Bronchial epithelial cell (primary cell): ENCODE measurements at regions not wholly inside any gene's neighbourhood (a gene's known extent, or its start where the extent isn't known, plus 50 kb on each side); places are given as distances from the start of the nearest gene placed in this dataset.

Source experiments
- DNase-seq: peaks from one replicate; pipeline ENCODE4 v3.0.0-alpha.2; 2010; ENCODE audit warnings: low read depth
- FAIRE-seq: peaks from 2 replicates; lab custom pipeline; 2011; peaks lifted over from hg19 to GRCh38; lab: Jason Lieb, UNC
- H3K27me3 ChIP-seq: 2 replicates; pipeline ENCODE4 v1.5.1; 2011; ENCODE audit warnings: low read length; ENCODE audit not compliant: control insufficient read depth, insufficient read depth
- H3K36me3 ChIP-seq: 2 replicates; pipeline ENCODE4 v1.5.1; 2011; ENCODE audit warnings: low read length; ENCODE audit not compliant: control insufficient read depth, insufficient read depth
- H3K4me3 ChIP-seq: 2 replicates; pipeline ENCODE4 v1.5.1; 2011; ENCODE audit warnings: mild to moderate bottlenecking, low read depth, low read length, control low read depth
- TF ChIP-seq, protein P1 (sequence below): IDR thresholded peaks from 2 replicates; pipeline ENCODE4 v1.5.1; 2011; ENCODE audit warnings: mild to moderate bottlenecking, moderate library complexity, low read length, control low read depth, inconsistent platforms; ENCODE audit not compliant: insufficient read depth, severe bottlenecking

DNA sequence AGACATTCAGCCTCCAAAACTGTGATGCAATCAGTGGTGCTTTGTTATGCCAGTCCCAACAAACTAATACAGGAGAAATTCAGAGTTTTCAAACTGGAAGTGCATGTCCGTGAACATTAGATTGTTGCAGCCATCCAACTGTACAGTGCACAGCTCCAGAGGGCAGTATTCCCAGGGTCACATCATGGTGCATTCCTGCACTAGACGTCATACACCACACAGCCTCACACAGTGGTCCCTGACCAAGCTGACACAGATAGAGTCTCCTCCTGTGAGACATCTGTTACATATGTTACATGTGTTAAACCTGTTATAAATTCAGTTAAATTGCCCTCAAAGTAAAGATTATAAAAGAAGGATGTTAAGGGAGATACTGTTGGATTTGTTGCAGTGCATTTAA is 209.0 kb downstream of the LRRN1 start:
- Histone ChIP-seq H3K4me3 (no peak overlapping the region), H3K27me3 (no peaks in the 10 kb centered on the region), H3K36me3 (no peaks in the 10 kb centered on the region)
- FAIRE-seq (no peak), DNase-seq (no peak)
- TF ChIP-seq, protein P1, sequence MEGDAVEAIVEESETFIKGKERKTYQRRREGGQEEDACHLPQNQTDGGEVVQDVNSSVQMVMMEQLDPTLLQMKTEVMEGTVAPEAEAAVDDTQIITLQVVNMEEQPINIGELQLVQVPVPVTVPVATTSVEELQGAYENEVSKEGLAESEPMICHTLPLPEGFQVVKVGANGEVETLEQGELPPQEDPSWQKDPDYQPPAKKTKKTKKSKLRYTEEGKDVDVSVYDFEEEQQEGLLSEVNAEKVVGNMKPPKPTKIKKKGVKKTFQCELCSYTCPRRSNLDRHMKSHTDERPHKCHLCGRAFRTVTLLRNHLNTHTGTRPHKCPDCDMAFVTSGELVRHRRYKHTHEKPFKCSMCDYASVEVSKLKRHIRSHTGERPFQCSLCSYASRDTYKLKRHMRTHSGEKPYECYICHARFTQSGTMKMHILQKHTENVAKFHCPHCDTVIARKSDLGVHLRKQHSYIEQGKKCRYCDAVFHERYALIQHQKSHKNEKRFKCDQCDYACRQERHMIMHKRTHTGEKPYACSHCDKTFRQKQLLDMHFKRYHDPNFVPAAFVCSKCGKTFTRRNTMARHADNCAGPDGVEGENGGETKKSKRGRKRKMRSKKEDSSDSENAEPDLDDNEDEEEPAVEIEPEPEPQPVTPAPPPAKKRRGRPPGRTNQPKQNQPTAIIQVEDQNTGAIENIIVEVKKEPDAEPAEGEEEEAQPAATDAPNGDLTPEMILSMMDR: no peak

DNA sequence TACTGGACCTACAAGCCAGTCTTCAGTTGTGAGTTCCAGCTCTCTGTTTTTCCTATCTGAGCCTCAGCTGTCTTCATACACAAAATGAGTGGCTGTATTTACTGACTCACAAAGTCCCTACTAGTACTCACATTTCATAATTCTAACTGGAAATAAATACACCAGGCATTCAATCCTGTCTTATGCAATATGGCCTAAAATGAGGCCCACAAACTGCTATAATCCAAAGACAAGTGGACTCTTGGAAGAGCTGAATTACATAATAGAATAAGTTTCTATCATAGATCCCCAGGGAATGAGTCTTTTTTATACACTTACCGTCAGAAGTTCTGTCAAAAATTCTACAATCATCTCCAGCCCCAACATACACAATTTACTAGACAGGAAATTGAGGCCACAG is 211.9 kb downstream of the LRRN1 start:
- no peaks in the 10 kb centered on the region for H3K36me3 ChIP-seq
- FAIRE-seq (no peak), DNase-seq (no peak)
- no peak overlapping the region for H3K4me3 ChIP-seq
- H3K27me3 ChIP-seq: no peaks in the 10 kb centered on the region
- TF ChIP-seq, protein P1: no peak

DNA sequence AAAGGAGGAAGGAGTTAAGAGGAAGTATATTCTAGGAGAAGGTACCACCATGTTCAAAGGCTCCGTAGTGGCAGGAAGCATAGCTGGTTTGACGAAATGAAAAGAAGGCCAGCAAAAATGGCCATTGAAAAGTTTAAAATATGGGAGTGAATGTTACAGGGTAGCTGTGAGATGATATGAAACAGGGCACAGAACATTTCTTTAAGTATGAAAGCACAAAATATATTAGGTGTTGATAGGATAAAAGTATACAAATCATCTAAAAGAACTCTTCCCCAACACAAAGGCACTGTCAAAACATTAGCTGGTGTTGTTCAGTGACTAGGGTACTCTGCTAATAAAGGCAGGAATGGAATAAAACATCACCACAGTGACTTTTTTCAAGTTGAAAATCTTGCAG is 216.2 kb downstream of the LRRN1 start:
- TF ChIP-seq, protein P1: no peak
- Histone ChIP-seq H3K4me3 (no peak overlapping the region), H3K27me3 (no peaks in the 10 kb centered on the region), H3K36me3 (no peaks in the 10 kb centered on the region)
- DNase-seq: no peak
- FAIRE-seq: no peak

DNA sequence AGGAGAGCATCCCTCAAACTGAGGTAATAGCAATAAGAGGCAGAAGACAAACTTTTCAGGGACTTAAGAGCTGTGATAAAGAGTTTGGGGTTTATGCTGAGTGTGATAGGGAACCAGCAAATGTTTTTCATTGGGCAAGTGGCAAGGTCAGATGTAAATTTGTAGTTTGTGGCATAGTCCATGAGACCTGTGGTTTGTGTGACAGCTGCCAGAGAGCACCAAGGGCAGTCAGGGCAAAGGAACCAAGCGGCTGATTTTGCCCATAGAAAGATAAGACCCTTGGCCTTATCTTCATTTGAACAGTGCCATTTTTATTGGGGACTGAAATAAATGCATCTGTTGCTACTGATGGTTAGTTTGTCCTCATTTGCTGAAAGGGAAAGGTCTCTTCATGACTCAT is 220.3 kb downstream of the LRRN1 start:
- FAIRE-seq: no peak
- Histone ChIP-seq H3K4me3 (no peak overlapping the region), H3K36me3 (no peaks in the 10 kb centered on the region), H3K27me3 (no peaks in the 10 kb centered on the region)
- TF ChIP-seq, protein P1: no peak
- no peak for DNase-seq

DNA sequence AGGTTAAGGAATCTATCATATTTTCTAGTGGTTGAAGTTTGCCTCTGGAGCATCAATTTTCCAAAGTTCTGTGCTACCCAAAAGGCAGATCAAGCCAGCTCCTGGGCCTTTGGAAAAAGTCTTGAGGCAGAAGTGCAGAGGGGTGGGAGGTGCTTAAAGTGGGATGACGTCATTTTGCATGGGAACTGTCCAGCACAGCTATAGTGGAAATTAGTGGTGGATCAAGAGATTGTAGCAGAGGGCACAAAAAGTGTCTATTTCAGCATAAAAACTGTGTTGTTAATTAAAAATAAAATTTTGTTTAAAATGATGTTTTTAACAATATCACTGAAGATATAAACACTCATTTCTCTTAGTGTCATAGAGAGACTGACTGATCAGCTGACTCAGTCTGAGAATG is 221.9 kb downstream of the LRRN1 start:
- no peaks in the 10 kb centered on the region for H3K27me3 ChIP-seq
- FAIRE-seq (no peak), DNase-seq (no peak)
- no peaks in the 10 kb centered on the region for H3K36me3 ChIP-seq
- no peak overlapping the region for H3K4me3 ChIP-seq
- TF ChIP-seq, protein P1: no peak

DNA sequence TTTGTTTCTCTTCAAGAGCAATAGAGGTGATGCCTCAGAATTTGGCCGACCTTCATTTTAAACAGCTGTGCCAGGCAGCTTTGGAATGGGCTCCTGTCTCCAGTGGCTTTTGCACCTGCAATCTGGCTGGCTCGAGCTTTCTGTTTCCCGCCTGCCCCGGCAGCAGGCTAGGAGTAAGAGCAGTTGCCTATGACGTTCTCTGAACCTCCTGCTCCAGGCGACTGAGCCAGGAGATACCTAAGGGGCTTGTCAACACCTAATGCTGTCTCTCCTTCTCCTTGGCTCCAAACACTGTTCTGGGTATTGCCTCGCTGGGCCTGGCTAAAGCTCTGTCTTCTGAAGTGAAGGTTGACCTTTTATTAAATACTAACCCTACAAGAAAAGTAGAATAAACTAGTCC is 229.9 kb downstream of the LRRN1 start:
- FAIRE-seq (no peak), DNase-seq (no peak)
- H3K27me3 ChIP-seq: no peaks in the 10 kb centered on the region
- TF ChIP-seq, protein P1: no peak
- no peak overlapping the region for H3K4me3 ChIP-seq
- H3K36me3 ChIP-seq: no peaks in the 10 kb centered on the region
